ENCODE measurements at regions not wholly inside any gene's neighbourhood (a gene's known extent, or its start where the extent isn't known, plus 50 kb on each side); places are given as distances from the start of the nearest gene placed in this dataset.

- no peaks in the 10 kb centered on the region for H3K27me3 Mint-ChIP-seq (ENCODE audit: unreplicated experiment)
- no peak for TF ChIP-seq CTCF (IDR thresholded peaks at IDR 0.05; ENCODE audit: unreplicated experiment)
- H3K9me3 Mint-ChIP-seq (ENCODE audit: low read depth, unreplicated experiment): peaks cover 4% of the 10 kb centered on the region
- H3K4me1 Mint-ChIP-seq (ENCODE audit: low read depth, unreplicated experiment): no peaks in the 10 kb centered on the region
- no TSS peak for BruUV-seq (replicated peaks)
- DNase-seq: no peak
- H3K4me3 Mint-ChIP-seq (ENCODE audit: low read depth, unreplicated experiment): no peak overlapping the region
- no peak overlapping the region for H3K27ac Mint-ChIP-seq (ENCODE audit: unreplicated experiment)
- H3K36me3 Mint-ChIP-seq (ENCODE audit: insufficient read depth, unreplicated experiment): no peaks in the 10 kb centered on the region
- CTCF ChIA-PET: no interaction called here
- intact Hi-C loops (cut with micrococcal nuclease; ENCODE audit: unreplicated experiment): no loop called here
Observed at GRCh38 chr5:104444656-104445055, 882.1 kb upstream of the NUDT12 start.

DNA sequence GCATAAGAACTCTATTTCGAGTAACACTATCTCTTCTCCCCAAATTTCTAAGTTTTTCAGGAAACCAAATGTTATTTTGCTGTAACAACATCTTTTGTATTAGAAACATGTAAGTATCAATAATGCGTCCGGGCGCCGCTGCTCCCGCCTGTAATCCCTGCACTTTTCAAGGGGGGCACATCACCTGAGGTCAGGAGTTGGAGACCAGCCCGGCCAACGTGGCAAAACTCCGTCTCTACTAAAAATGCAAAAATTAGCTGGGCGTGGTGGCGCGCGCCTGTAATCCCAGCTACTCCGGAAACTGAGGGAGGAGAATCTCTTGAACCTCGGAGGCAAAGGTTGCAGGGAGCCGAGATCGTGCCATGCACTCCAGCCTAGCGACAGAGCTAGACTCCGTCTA lies 881.1 kb upstream of the NUDT12 start:
- Mint-ChIP-seq H3K36me3 (ENCODE audit: insufficient read depth, unreplicated experiment) (no peaks in the 10 kb centered on the region), H3K27me3 (ENCODE audit: unreplicated experiment) (no peaks in the 10 kb centered on the region), H3K4me1 (ENCODE audit: low read depth, unreplicated experiment) (no peaks in the 10 kb centered on the region), H3K27ac (ENCODE audit: unreplicated experiment) (no peak overlapping the region), H3K4me3 (ENCODE audit: low read depth, unreplicated experiment) (no peak overlapping the region), H3K9me3 (ENCODE audit: low read depth, unreplicated experiment) (no peaks in the 10 kb centered on the region)
- no peak for DNase-seq
- intact Hi-C loops (cut with micrococcal nuclease; ENCODE audit: unreplicated experiment): no loop called here
- TF ChIP-seq CTCF (IDR thresholded peaks at IDR 0.05; ENCODE audit: unreplicated experiment): no peak
- no TSS peak for BruUV-seq (replicated peaks)
- CTCF ChIA-PET: interaction anchor here (0.6 kb wide), 2 partner anchors 58 to 1037 kb away, joined by 3 read pairs; no protein-coding TSS in a partner anchor

- Mint-ChIP-seq H3K36me3 (ENCODE audit: insufficient read depth, unreplicated experiment) (no peaks in the 10 kb centered on the region), H3K27me3 (ENCODE audit: unreplicated experiment) (no peaks in the 10 kb centered on the region), H3K4me3 (ENCODE audit: low read depth, unreplicated experiment) (no peak overlapping the region), H3K4me1 (ENCODE audit: low read depth, unreplicated experiment) (no peaks in the 10 kb centered on the region), H3K9me3 (ENCODE audit: low read depth, unreplicated experiment) (no peaks in the 10 kb centered on the region), H3K27ac (ENCODE audit: unreplicated experiment) (no peak overlapping the region)
- intact Hi-C loops (cut with micrococcal nuclease; ENCODE audit: unreplicated experiment): no loop called here
- TF ChIP-seq CTCF (IDR thresholded peaks at IDR 0.05; ENCODE audit: unreplicated experiment): no peak
- DNase-seq: no peak
- no TSS peak for BruUV-seq (replicated peaks)
- CTCF ChIA-PET: interaction anchor here (0.7 kb wide), 2 partner anchors 441 to 491 kb away, joined by 3 read pairs; no protein-coding TSS in a partner anchor
Observed at GRCh38 chr5:104431981-104432380, 869.4 kb upstream of the NUDT12 start.

DNA sequence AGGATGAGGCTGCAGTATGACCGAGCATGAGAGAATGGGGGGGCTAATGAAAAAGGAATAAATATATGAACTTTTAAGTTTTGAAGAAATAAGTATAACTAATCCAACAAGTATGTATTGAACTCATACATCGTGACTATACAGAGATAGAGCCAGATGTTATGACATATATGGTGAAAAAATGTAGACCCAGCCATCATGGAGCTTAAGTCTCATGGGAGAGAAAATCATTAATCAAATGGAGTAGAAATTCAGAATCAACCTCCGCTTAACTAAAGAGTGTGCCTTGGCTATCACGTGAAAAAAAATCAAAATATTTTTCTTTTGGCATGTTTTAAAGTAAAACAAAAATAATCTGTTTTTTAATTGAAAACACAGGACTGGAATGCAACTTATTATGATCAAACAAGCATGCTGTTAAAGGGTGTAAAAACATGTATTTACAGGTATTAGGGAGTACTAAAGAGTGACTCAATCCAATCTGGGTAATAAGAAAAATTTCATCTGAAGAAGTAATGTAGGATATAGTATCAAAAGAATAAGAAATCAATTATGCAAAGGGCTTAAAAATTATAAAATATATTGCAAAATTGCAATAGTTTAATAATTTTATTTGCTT lies 868.5 kb upstream of the NUDT12 start:
- Mint-ChIP-seq H3K4me1 (ENCODE audit: low read depth, unreplicated experiment) (no peaks in the 10 kb centered on the region), H3K36me3 (ENCODE audit: insufficient read depth, unreplicated experiment) (no peaks in the 10 kb centered on the region), H3K9me3 (ENCODE audit: low read depth, unreplicated experiment) (no peaks in the 10 kb centered on the region), H3K27me3 (ENCODE audit: unreplicated experiment) (no peaks in the 10 kb centered on the region), H3K27ac (ENCODE audit: unreplicated experiment) (no peak overlapping the region), H3K4me3 (ENCODE audit: low read depth, unreplicated experiment) (no peak overlapping the region)
- no peak for DNase-seq
- no TSS peak for BruUV-seq (replicated peaks)
- intact Hi-C loops (cut with micrococcal nuclease; ENCODE audit: unreplicated experiment): no loop called here
- CTCF ChIA-PET: no interaction called here
- TF ChIP-seq CTCF (IDR thresholded peaks at IDR 0.05; ENCODE audit: unreplicated experiment): no peak

Data from Calu3 (cell line).